Glomerular visceral epithelial cell (primary cell): ENCODE measurements at regions not wholly inside any gene's neighbourhood (a gene's known extent, or its start where the extent isn't known, plus 50 kb on each side); places are given as distances from the start of the nearest gene placed in this dataset.

Experiments
- DNase-seq: peaks from one replicate; pipeline ENCODE4 v3.0.0-alpha.2; 2016; ENCODE audit errors: extremely low spot score

GRCh38 chr7:86012971-86013370, 630.7 kb upstream of the GRM3 start:
- no peak for DNase-seq

- no peak for DNase-seq
Measured at GRCh38 chr7:86008898-86009297, 634.8 kb upstream of the GRM3 start.

- DNase-seq, result no peak
Measured at GRCh38 chr7:86006909-86007308, 636.8 kb upstream of the GRM3 start.

- no peak for DNase-seq
Measured at GRCh38 chr7:86002858-86003257, 640.9 kb upstream of the GRM3 start.

- DNase-seq, result no peak
Measured at GRCh38 chr7:85997515-85997914, 646.2 kb upstream of the GRM3 start.

GRCh38 chr7:85995101-85995500, 648.6 kb upstream of the GRM3 start:
- DNase-seq, result no peak

GRCh38 chr7:85980740-85981139, 663.0 kb upstream of the GRM3 start:
- DNase-seq, result no peak

GRCh38 chr7:85974176-85974575, 669.5 kb upstream of the GRM3 start:
- DNase-seq, result no peak

- no peak for DNase-seq
Measured at GRCh38 chr7:85972504-85973141, 671.1 kb upstream of the GRM3 start.

GRCh38 chr7:85954961-85955360, 688.7 kb upstream of the GRM3 start:
- no peak for DNase-seq

GRCh38 chr7:85950871-85951270, 692.8 kb upstream of the GRM3 start:
- no peak for DNase-seq

GRCh38 chr7:85950418-85950817, 693.3 kb upstream of the GRM3 start:
- DNase-seq, result no peak

GRCh38 chr7:85947767-85948166, 695.9 kb upstream of the GRM3 start:
- no peak for DNase-seq

- no peak for DNase-seq
Measured at GRCh38 chr7:85940798-85941197, 702.9 kb upstream of the GRM3 start.

GRCh38 chr7:85931919-85932318, 711.8 kb upstream of the GRM3 start:
- no peak for DNase-seq

- no peak for DNase-seq
Measured at GRCh38 chr7:85928500-85928899, 715.2 kb upstream of the GRM3 start.

- no peak for DNase-seq
Measured at GRCh38 chr7:85927226-85927625, 716.5 kb upstream of the GRM3 start.

GRCh38 chr7:85924062-85924461, 719.6 kb upstream of the GRM3 start:
- no peak for DNase-seq

GRCh38 chr7:85916016-85916415, 727.7 kb upstream of the GRM3 start:
- DNase-seq, result no peak

GRCh38 chr7:85914437-85914836, 727.6 kb upstream of the SEMA3D start:
- no peak for DNase-seq

GRCh38 chr7:85908051-85908450, 721.2 kb upstream of the SEMA3D start:
- DNase-seq, result no peak

GRCh38 chr7:85897967-85898366, 711.1 kb upstream of the SEMA3D start:
- DNase-seq, result no peak

- DNase-seq, result no peak
Measured at GRCh38 chr7:85896531-85896930, 709.7 kb upstream of the SEMA3D start.

- DNase-seq, result no peak
Measured at GRCh38 chr7:85895835-85896234, 709.0 kb upstream of the SEMA3D start.
